Inflammatory macrophage treated with lipopolysaccharide for 1 hour (primary cell): ENCODE measurements at regions not wholly inside any gene's neighbourhood (a gene's known extent, or its start where the extent isn't known, plus 50 kb on each side); places are given as distances from the start of the nearest gene placed in this dataset.

Source experiments
- DNase-seq, 2 donors: peaks; one replicate each; pipeline ENCODE4 v3.0.0-alpha.2; 2020 to 2022

GRCh38 chr12:87930033-87930432, 99.2 kb downstream of the C12orf50 start:
- no peak for DNase-seq

GRCh38 chr12:87929346-87929745, 99.9 kb downstream of the C12orf50 start:
- DNase-seq: no peak

GRCh38 chr12:87928031-87928430, 101.2 kb downstream of the C12orf50 start:
- DNase-seq: no peak

GRCh38 chr12:87925021-87925420, 104.2 kb downstream of the C12orf50 start:
- DNase-seq: no peak

GRCh38 chr12:87924149-87924548, 105.1 kb downstream of the C12orf50 start:
- no peak for DNase-seq

GRCh38 chr12:87923361-87923760, 105.8 kb downstream of the C12orf50 start:
- no peak for DNase-seq

GRCh38 chr12:87922736-87923135, 106.5 kb downstream of the C12orf50 start:
- no peak for DNase-seq

GRCh38 chr12:87921621-87922020, 107.6 kb downstream of the C12orf50 start:
- no peak for DNase-seq

GRCh38 chr12:87920139-87920538, 109.1 kb downstream of the C12orf50 start:
- no peak for DNase-seq

GRCh38 chr12:87901457-87901856, 127.7 kb downstream of the C12orf50 start:
- DNase-seq: no peak

GRCh38 chr12:87897662-87898061, 131.5 kb downstream of the C12orf50 start:
- no peak for DNase-seq

GRCh38 chr12:87883806-87884205, 145.4 kb downstream of the C12orf50 start:
- no peak for DNase-seq

GRCh38 chr12:87879141-87879540, 150.1 kb downstream of the C12orf50 start:
- DNase-seq: no peak

- no peak for DNase-seq
These were observed 158.4 kb downstream of the C12orf50 start for GRCh38 chr12:87870493-87871460.

GRCh38 chr12:87870061-87870460, 159.1 kb downstream of the C12orf50 start:
- DNase-seq: no peak

- DNase-seq: peak in 1 of 2 donors; percentile 1
These were observed 162.5 kb downstream of the C12orf50 start for GRCh38 chr12:87866578-87867292.

- no peak for DNase-seq
These were observed 167.4 kb downstream of the C12orf50 start for GRCh38 chr12:87861791-87862190.

GRCh38 chr12:87853448-87854003, 175.7 kb downstream of the C12orf50 start:
- no peak for DNase-seq

GRCh38 chr12:87849074-87849473, 180.1 kb downstream of the C12orf50 start:
- DNase-seq: no peak

- peak; percentile 20 to 76 for DNase-seq
These were observed 180.8 kb downstream of the C12orf50 start for GRCh38 chr12:87848248-87848868.

GRCh38 chr12:87847147-87847546, 182.1 kb downstream of the C12orf50 start:
- no peak for DNase-seq

- no peak for DNase-seq
These were observed 183.2 kb downstream of the C12orf50 start for GRCh38 chr12:87846045-87846444.

GRCh38 chr12:87841935-87842334, 187.3 kb downstream of the C12orf50 start:
- DNase-seq: no peak
